ENCODE measurements at regions not wholly inside any gene's neighbourhood (a gene's known extent, or its start where the extent isn't known, plus 50 kb on each side); places are given as distances from the start of the nearest gene placed in this dataset.

- no peaks in the 10 kb centered on the region for H3K36me3 ChIP-seq (ENCODE audit: control insufficient read depth in 4 of 4, insufficient read depth in 3 of 4, low read depth in 1 of 4, low read length in 3 of 4)
- WGBS, result 93% methylated on average over 7 of the region's 7 CpGs
- H3K9ac ChIP-seq (ENCODE audit: low read depth in 1 of 2, low read length in 2 of 2), result no peak overlapping the region
- no peak overlapping the region for H3K27ac ChIP-seq (ENCODE audit: low read depth in 1 of 2, low read length in 2 of 2)
- H3K4me3 ChIP-seq (ENCODE audit: low read depth in 1 of 3, low read length in 3 of 3), result no peak overlapping the region
- no peak for DNase-seq (ENCODE audit: low spot score)
- no peaks in the 10 kb centered on the region for H3K9me3 ChIP-seq (ENCODE audit: control insufficient read depth in 4 of 4, low read length in 3 of 4)
- H3K4me1 ChIP-seq (ENCODE audit: control insufficient read depth in 4 of 4, insufficient read depth in 4 of 4, low read length in 3 of 4), result peaks cover 0 to 2% (median under 1%) of the 10 kb centered on the region in 4 donors
- H3K27me3 ChIP-seq (ENCODE audit: control insufficient read depth in 4 of 4, insufficient read depth in 4 of 4, low read length in 3 of 4), result no peaks in the 10 kb centered on the region
- TF ChIP-seq FOXA1 (IDR thresholded peaks at IDR 0.05), result no peak
- no peak for TF ChIP-seq HNF4A (conservative IDR thresholded peaks at IDR 0.05)
- TF ChIP-seq, protein P1, sequence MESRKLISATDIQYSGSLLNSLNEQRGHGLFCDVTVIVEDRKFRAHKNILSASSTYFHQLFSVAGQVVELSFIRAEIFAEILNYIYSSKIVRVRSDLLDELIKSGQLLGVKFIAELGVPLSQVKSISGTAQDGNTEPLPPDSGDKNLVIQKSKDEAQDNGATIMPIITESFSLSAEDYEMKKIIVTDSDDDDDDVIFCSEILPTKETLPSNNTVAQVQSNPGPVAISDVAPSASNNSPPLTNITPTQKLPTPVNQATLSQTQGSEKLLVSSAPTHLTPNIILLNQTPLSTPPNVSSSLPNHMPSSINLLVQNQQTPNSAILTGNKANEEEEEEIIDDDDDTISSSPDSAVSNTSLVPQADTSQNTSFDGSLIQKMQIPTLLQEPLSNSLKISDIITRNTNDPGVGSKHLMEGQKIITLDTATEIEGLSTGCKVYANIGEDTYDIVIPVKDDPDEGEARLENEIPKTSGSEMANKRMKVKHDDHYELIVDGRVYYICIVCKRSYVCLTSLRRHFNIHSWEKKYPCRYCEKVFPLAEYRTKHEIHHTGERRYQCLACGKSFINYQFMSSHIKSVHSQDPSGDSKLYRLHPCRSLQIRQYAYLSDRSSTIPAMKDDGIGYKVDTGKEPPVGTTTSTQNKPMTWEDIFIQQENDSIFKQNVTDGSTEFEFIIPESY (IDR thresholded peaks at IDR 0.05), result no peak
- TF ChIP-seq FOXA2 (IDR thresholded peaks at IDR 0.05), result no peak
- TF ChIP-seq, protein P2, sequence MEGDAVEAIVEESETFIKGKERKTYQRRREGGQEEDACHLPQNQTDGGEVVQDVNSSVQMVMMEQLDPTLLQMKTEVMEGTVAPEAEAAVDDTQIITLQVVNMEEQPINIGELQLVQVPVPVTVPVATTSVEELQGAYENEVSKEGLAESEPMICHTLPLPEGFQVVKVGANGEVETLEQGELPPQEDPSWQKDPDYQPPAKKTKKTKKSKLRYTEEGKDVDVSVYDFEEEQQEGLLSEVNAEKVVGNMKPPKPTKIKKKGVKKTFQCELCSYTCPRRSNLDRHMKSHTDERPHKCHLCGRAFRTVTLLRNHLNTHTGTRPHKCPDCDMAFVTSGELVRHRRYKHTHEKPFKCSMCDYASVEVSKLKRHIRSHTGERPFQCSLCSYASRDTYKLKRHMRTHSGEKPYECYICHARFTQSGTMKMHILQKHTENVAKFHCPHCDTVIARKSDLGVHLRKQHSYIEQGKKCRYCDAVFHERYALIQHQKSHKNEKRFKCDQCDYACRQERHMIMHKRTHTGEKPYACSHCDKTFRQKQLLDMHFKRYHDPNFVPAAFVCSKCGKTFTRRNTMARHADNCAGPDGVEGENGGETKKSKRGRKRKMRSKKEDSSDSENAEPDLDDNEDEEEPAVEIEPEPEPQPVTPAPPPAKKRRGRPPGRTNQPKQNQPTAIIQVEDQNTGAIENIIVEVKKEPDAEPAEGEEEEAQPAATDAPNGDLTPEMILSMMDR (IDR thresholded peaks at IDR 0.05; ENCODE audit: low read depth, low read length, missing input control), result no peak
Measured at GRCh38 chr12:111057701-111058425, 137.5 kb upstream of the MYL2 start.

DNA sequence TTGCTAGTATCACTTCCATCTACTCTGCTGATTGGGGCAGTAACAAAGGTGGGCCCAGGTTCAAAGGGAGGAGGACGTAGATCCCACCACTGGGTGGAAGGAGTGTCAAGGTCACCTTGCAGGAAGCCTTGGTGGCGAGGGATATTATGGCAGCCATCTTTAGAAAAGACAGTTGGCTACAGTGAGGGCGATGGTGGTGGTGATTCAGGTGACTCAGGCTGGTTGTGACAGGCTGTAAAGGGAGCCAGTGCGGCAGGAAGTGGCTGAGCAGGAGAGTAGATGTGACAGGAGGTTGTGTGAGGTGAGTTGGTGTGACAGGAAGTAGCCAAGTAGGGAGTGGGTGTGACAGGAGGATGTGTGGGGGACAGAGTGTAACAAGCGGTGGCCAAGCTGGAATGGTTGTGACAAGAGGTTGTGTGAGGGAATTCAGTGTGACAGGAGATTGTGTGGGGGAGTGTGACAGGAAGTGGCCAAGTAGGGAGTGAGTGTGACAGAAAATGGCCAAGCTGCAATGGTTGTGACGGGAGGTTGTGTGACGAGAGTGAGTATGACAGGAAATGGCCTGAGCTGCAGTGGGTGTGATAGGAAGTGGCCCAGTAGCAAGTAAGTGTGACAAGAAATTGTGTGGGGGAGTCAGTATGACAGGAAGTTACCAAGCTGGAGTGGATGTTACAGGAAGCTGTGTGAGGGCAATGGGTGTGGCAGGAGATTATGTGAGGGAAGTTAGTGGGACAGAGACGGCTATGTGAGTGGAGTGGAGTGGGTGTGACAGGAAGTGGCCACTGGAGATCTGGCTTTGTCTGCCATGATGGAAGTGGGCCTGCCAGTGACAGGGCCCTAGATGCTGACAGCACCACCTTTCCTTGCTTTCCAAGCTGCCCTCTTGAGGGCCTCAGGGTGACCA lies 136.5 kb upstream of the MYL2 start:
- H3K4me3 ChIP-seq (ENCODE audit: low read depth in 1 of 3, low read length in 3 of 3), result no peak overlapping the region
- H3K27me3 ChIP-seq (ENCODE audit: control insufficient read depth in 4 of 4, insufficient read depth in 4 of 4, low read length in 3 of 4), result no peaks in the 10 kb centered on the region
- DNase-seq (ENCODE audit: low spot score), result no peak
- H3K9ac ChIP-seq (ENCODE audit: low read depth in 1 of 2, low read length in 2 of 2), result no peak overlapping the region
- peaks cover 0 to 2% (median 0%) of the 10 kb centered on the region in 4 donors for H3K4me1 ChIP-seq (ENCODE audit: control insufficient read depth in 4 of 4, insufficient read depth in 4 of 4, low read length in 3 of 4)
- H3K36me3 ChIP-seq (ENCODE audit: control insufficient read depth in 4 of 4, insufficient read depth in 3 of 4, low read depth in 1 of 4, low read length in 3 of 4), result no peaks in the 10 kb centered on the region
- no peaks in the 10 kb centered on the region for H3K9me3 ChIP-seq (ENCODE audit: control insufficient read depth in 4 of 4, low read length in 3 of 4)
- WGBS, result 78% methylated on average over 8 of the region's 8 CpGs
- TF ChIP-seq GABPA (IDR thresholded peaks at IDR 0.05 in 1 of 2, conservative IDR thresholded peaks at IDR 0.05 in 1 of 2) (peak; percentile 31 to 64), NR2F2 (IDR thresholded peaks at IDR 0.05) (no peak)
- peak overlapping the region in 1 of 2 donors; percentile 11 for H3K27ac ChIP-seq (ENCODE audit: low read depth in 1 of 2, low read length in 2 of 2)

DNA sequence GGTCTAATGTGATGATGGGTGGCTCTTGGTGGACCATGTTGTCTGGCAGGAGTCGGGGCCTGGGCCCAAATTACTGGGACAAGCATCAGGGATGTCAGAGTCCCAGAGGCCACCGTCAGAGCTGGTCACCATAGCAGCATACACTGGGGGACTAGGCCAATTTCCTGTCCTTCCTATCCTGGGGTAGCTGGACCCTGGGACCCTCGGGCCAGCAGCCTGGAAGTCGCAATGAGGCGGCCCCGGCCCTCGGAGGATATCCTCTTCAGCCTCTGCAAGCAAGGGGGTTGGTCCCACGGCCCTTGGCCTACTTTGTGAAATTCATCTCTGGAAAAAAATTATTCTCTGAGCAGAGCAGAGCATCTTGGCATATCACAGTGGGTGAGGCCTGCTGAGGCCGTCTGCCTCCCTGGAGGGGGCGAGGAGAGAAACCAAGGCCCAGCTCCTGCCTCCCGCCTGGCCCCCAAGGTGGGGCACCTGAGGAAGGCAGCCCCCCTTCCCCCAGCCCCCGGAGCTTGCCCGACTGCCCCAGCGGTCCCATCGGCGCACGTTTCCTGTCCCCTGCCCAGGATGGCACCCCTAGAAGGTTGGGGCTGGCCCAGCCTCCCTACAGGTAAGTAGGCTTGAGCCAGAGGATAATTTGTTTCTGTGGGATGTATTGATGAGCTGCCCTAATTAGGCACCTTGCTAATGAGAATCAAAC lies 135.0 kb upstream of the MYL2 start:
- H3K4me1 ChIP-seq (ENCODE audit: control insufficient read depth in 4 of 4, insufficient read depth in 4 of 4, low read length in 3 of 4), result peaks cover 0 to 2% (median 0%) of the 10 kb centered on the region in 4 donors
- H3K4me3 ChIP-seq (ENCODE audit: low read depth in 1 of 3, low read length in 3 of 3), result no peak overlapping the region
- no peaks in the 10 kb centered on the region for H3K27me3 ChIP-seq (ENCODE audit: control insufficient read depth in 4 of 4, insufficient read depth in 4 of 4, low read length in 3 of 4)
- no peaks in the 10 kb centered on the region for H3K9me3 ChIP-seq (ENCODE audit: control insufficient read depth in 4 of 4, low read length in 3 of 4)
- no peaks in the 10 kb centered on the region for H3K36me3 ChIP-seq (ENCODE audit: control insufficient read depth in 4 of 4, insufficient read depth in 3 of 4, low read depth in 1 of 4, low read length in 3 of 4)
- no peak for DNase-seq (ENCODE audit: low spot score)
- H3K9ac ChIP-seq (ENCODE audit: low read depth in 1 of 2, low read length in 2 of 2), result no peak overlapping the region
- WGBS, result 90% methylated on average over 17 of the region's 17 CpGs
- H3K27ac ChIP-seq (ENCODE audit: low read depth in 1 of 2, low read length in 2 of 2), result no peak overlapping the region
- TF ChIP-seq, protein P2 (IDR thresholded peaks at IDR 0.05; ENCODE audit: low read depth, low read length, missing input control), result no peak
- TF ChIP-seq GABPA (IDR thresholded peaks at IDR 0.05 in 1 of 2, conservative IDR thresholded peaks at IDR 0.05 in 1 of 2) (no peak), TAF1 (conservative IDR thresholded peaks at IDR 0.05) (no peak), RXRA (IDR thresholded peaks at IDR 0.05) (no peak), SP1 (IDR thresholded peaks at IDR 0.05) (no peak), FOXA1 (IDR thresholded peaks at IDR 0.05) (no peak), NR2F2 (IDR thresholded peaks at IDR 0.05) (no peak), FOXA2 (IDR thresholded peaks at IDR 0.05) (no peak), YY1 (IDR thresholded peaks at IDR 0.05) (no peak), RAD21 (IDR thresholded peaks at IDR 0.05) (no peak), JUND (IDR thresholded peaks at IDR 0.05) (no peak)
- TF ChIP-seq, protein P1 (IDR thresholded peaks at IDR 0.05), result no peak
- TF ChIP-seq, protein P3, sequence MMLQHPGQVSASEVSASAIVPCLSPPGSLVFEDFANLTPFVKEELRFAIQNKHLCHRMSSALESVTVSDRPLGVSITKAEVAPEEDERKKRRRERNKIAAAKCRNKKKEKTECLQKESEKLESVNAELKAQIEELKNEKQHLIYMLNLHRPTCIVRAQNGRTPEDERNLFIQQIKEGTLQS (IDR thresholded peaks at IDR 0.05), result no peak
